HFFc6 (cell line): ENCODE measurements at regions not wholly inside any gene's neighbourhood (a gene's known extent, or its start where the extent isn't known, plus 50 kb on each side); places are given as distances from the start of the nearest gene placed in this dataset.
A peak's percentile ranks its signal among the peaks of the same experiment; 100 is the strongest.

Source experiments
- DNase-seq: peaks from one replicate; pipeline ENCODE4 v3.0.0-alpha.2; 2018
- H3K27ac Mint-ChIP-seq: 2 replicates; pipeline ENCODE4 v1.8.0; 2020; ENCODE audit warnings: mild to moderate bottlenecking, mixed read lengths
- H3K27me3 Mint-ChIP-seq: 2 replicates; pipeline ENCODE4 v1.8.0; 2021; ENCODE audit warnings: mild to moderate bottlenecking, moderate library complexity, mixed read lengths; ENCODE audit not compliant: insufficient read depth
- H3K36me3 Mint-ChIP-seq: 2 replicates; pipeline ENCODE4 v1.8.0; 2021; ENCODE audit warnings: low read depth, mixed read lengths
- H3K4me1 Mint-ChIP-seq: 2 replicates; pipeline ENCODE4 v1.8.0; 2020; ENCODE audit warnings: low read depth, mixed read lengths
- H3K4me3 Mint-ChIP-seq: 2 replicates; pipeline ENCODE4 v1.8.0; 2020; ENCODE audit warnings: mild to moderate bottlenecking, moderate library complexity, mixed read lengths
- H3K9me3 Mint-ChIP-seq: 2 replicates; pipeline ENCODE4 v1.8.0; 2020; ENCODE audit warnings: mild to moderate bottlenecking, mixed read lengths
- CTCF ChIP-seq: fragments of 200-600 bp; sonication (generic); IDR thresholded peaks from 2 replicates; pipeline ENCODE4 v1.5.0; 2021; ENCODE audit warnings: antibody characterized with exemption, mild to moderate bottlenecking

GRCh38 chr4:53815281-53815680 is 224.0 kb upstream of the LNX1 start:
- H3K4me1 Mint-ChIP-seq: peaks cover 28% of the 10 kb centered on the region
- H3K27ac Mint-ChIP-seq: no peak overlapping the region
- no peak overlapping the region for H3K4me3 Mint-ChIP-seq
- no peaks in the 10 kb centered on the region for H3K36me3 Mint-ChIP-seq
- no peak for TF ChIP-seq CTCF
- peaks cover 1% of the 10 kb centered on the region for H3K27me3 Mint-ChIP-seq
- H3K9me3 Mint-ChIP-seq: no peaks in the 10 kb centered on the region
- no peak for DNase-seq

GRCh38 chr4:53813998-53814397 is 222.7 kb upstream of the LNX1 start:
- Mint-ChIP-seq H3K4me1 (peaks cover 28% of the 10 kb centered on the region), H3K9me3 (no peaks in the 10 kb centered on the region), H3K27me3 (peaks cover 1% of the 10 kb centered on the region), H3K27ac (no peak overlapping the region), H3K36me3 (no peaks in the 10 kb centered on the region), H3K4me3 (no peak overlapping the region)
- TF ChIP-seq CTCF: no peak
- DNase-seq: peak; percentile 6

GRCh38 chr4:53810643-53811042 is 219.4 kb upstream of the LNX1 start:
- Mint-ChIP-seq H3K4me1 (peaks cover 9% of the 10 kb centered on the region; the same call in 1 of the 2 replicates), H3K27ac (no peak overlapping the region), H3K36me3 (no peaks in the 10 kb centered on the region), H3K27me3 (peaks cover 3% of the 10 kb centered on the region), H3K4me3 (no peak overlapping the region), H3K9me3 (no peaks in the 10 kb centered on the region)
- DNase-seq: no peak
- no peak for TF ChIP-seq CTCF

- TF ChIP-seq CTCF: no peak
- Mint-ChIP-seq H3K27me3 (peaks cover 3% of the 10 kb centered on the region), H3K9me3 (no peaks in the 10 kb centered on the region), H3K4me3 (no peak overlapping the region), H3K36me3 (no peaks in the 10 kb centered on the region), H3K4me1 (peaks cover 9% of the 10 kb centered on the region; the same call in 1 of the 2 replicates), H3K27ac (no peak overlapping the region)
- no peak for DNase-seq
Observed at GRCh38 chr4:53809816-53810215, 218.5 kb upstream of the LNX1 start.

- Mint-ChIP-seq H3K4me3 (no peak overlapping the region), H3K27ac (no peak overlapping the region), H3K27me3 (peaks cover 2% of the 10 kb centered on the region), H3K36me3 (no peaks in the 10 kb centered on the region), H3K9me3 (no peaks in the 10 kb centered on the region), H3K4me1 (no peaks in the 10 kb centered on the region)
- DNase-seq: no peak
- no peak for TF ChIP-seq CTCF
Observed at GRCh38 chr4:53805291-53805690, 214.0 kb upstream of the LNX1 start.

- Mint-ChIP-seq H3K36me3 (no peaks in the 10 kb centered on the region), H3K27ac (no peak overlapping the region), H3K4me1 (no peaks in the 10 kb centered on the region), H3K9me3 (no peaks in the 10 kb centered on the region), H3K4me3 (no peak overlapping the region), H3K27me3 (peaks cover 2% of the 10 kb centered on the region)
- DNase-seq: peak; percentile 25
- peak; percentile 78 for TF ChIP-seq CTCF
Observed at GRCh38 chr4:53804719-53805118, 213.4 kb upstream of the LNX1 start.
